ENCODE measurements at regions not wholly inside any gene's neighbourhood (a gene's known extent, or its start where the extent isn't known, plus 50 kb on each side); places are given as distances from the start of the nearest gene placed in this dataset.
"Not testable (repeated sequence)": the region's sequence is repeated elsewhere in the genome, so short reads cannot be mapped to it uniquely, and the experiment has no call there.

DNA sequence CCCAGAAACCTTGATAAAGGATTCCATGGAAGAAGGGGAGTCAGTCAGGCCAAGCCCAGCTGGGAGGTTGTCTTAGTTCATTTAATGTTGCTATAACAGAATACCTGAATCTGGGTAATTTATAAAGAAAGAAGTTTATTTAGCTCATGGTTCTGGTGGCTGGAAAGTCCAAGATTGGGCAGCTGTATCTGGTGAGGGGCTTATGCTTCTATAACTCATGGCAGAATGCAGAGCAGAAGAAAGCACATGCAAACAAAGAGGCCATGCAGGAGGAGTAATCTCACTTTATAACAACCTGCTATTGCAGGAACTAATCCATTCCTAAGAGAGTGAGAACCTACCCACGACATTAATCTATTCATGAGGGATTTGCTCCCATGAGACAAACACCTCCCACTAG, 54.2 kb upstream of the ANKRD1 start:
- no peak for DNase-seq

- no peak for DNase-seq
Measured at GRCh38 chr10:90977162-90977854, 56.4 kb upstream of the ANKRD1 start.

GRCh38 chr10:90977855-90978486, 57.1 kb upstream of the ANKRD1 start:
- no peak for DNase-seq

DNA sequence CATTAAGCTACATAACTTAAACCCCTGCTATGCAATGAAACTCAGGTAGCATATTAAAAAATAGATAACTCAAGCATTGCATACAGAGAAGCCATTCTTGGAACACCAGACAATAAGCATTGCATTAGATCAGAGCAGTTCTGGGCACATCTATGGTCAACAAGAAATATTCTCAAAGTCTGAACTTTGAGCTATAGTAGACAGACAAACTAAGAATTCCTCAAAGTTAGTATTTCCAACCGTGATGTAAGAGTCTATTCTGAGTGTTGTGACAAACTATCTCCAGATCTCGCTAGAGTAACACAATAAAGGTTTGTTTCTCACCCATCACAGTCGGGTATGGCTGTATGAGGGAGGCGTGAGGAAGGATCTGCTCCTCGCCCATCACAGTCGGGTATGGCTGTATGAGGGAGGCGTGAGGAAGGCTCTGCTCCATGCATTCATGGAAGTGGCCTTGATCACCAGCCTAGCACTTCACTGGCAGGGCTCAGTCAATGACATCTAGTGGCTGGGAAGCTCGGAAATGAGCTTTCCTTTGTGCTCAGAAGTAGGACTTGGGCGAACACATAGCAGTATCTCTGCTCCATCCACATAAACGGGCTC, 61.6 kb upstream of the ANKRD1 start:
- no peak for DNase-seq

DNA sequence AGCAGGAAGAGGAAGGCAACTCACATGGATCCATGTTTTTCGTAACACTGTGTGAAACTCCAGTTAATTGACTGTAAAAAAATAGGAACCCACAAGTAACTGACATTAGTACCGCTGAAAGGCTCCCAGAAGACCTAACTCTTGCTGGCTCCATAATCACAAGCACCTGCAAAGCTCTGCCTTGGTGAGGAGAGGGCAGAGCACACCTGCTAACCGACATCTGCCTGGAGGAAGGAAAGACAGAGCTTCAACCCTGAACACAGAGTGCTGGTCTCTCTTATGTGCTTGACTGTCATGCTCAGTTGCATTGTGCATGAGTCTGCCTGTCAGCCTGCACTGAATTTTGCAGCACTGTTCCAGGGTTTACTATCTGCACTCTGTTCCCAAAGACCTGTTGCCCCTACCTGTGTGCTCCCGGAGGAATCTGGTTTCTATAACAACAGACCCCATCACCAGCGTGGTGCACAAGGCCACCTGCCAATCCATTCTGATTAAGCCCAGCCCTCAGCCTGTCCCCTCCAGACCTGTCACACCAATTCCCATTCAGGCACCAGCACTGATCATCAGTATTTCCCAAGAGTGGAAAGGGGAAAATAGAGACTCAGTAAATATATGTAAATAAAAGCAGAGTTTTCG, 63.1 kb upstream of the ANKRD1 start:
- DNase-seq, result no peak

DNA sequence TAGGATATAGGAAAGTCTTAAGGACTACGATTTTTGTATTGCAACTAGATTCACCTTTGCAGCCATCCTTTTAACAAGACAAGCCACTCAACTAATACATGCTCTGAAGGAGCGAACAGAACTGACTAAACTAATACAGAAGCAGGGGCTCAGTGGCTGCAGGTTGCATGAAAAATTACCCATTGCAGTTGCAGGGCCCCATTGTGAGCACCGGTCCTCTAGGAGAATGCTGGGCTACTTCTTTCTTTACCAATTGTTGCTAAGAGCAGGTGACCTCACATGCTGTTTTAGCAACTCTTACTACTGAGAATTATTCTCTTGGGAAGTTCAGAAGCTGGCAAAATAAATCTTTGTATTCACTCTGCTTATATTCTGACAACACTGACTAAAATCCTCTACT, 64.0 kb upstream of the ANKRD1 start:
- DNase-seq, result no peak

GRCh38 chr10:90985321-90985933, 64.5 kb upstream of the ANKRD1 start:
- DNase-seq, result no peak

DNA sequence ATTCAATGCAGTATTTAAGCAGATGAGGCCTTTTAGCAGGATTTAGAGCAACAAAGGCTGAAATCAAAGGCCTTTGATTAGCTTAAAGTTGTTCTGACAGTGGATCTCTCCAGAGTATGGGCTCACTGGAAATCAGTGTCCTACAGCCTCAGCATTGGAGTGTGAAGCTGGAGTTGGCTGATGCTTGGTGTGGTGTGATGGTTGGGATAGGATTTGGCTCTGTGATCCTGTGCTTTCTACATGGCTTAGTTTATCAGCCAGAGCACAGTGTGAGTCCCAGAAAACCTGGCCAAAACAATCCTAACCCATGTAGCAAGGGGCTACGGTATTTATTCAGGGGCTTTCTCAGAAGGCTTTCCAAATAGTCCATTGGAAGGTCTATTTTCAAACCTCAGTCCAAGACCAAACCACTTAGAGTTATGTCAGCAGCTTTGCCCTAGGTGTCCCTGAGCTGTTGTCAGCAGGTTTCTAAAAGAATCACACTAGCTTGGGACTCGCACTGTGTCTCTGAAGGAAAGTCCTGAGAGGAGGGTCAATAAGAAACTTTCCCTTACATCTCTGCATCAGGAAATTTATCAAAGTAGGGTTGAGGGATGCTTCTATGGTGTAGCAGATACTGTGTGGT, 65.4 kb upstream of the ANKRD1 start:
- no peak for DNase-seq

DNA sequence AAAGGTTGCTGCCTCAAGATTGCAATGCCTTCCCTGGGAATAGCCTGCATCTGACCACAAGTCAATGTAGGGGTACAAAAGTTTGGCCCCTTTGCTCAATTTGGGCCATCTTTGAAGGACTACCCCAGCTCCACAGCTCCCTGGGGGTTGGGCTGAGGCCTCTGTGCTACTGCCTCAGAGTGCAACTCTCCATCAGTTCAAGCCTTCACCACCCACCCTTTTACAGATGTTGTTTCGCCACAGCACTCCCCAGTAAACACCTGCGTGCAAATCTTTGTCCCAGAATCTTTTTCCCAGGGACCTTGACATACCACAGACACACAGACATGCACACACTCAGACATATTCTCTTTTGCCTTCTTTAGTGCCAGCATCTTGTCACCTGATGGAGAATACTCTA, 66.0 kb upstream of the ANKRD1 start:
- no peak for DNase-seq

DNA sequence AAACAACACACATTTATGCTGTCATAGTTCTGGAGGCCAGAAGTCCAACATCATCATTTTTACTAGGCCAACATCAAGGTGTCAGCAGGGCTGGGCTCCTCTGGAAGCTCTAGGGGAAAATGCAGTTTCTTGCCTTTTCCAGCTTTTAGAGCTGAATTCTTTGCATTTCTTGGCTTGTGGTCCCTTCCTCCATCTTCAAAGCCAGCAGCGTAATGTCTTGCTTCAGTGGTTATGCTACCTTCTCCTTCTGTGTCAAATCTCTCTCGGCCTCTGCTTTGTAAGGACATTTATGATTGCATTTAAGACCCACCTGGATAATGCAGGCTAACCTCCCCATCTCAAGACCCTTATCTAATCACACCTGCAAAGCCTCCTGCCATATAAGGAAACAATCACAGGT, 66.5 kb upstream of the ANKRD1 start:
- no peak for DNase-seq

DNA sequence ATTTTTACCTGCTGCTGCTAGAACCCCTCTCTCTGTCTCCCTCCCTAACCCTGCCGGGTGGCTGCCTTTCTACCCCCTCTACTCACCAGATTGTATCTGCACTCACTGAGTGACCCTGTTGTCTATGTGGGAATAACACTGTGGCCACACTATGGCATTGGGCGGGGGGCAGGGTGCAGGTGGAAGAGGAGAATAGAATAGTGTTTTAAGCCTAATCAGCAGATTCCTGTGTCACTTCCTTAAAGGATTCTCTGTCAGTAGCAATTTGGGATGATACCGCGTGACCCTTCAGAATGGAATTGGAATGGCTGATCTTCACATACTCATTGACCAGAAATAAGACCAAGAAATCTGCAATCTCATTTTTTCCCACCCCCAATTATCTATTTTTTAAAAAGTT, 67.1 kb upstream of the ANKRD1 start:
- DNase-seq, result no peak

DNA sequence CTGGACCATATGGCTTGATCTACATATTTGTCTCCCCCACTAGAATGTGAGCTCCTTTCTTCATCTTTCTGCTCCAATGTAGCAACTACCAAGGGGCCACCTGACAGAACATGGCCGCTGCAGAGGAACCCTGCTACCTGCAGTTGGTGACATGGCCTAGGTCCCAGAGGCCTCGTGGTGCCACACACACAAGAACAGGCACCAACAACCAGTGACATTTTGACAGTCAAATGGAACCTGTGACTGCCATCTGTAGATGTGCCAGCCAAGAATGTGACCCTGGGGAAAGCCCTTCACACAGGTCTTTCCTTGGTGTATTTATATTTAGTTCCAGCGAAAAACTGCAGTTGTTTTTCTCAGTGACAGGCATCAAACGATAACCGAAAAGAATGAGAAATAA, 67.9 kb upstream of the ANKRD1 start:
- DNase-seq, result no peak

GRCh38 chr10:90989378-90989777, 68.5 kb upstream of the ANKRD1 start:
- DNase-seq, result no peak

DNA sequence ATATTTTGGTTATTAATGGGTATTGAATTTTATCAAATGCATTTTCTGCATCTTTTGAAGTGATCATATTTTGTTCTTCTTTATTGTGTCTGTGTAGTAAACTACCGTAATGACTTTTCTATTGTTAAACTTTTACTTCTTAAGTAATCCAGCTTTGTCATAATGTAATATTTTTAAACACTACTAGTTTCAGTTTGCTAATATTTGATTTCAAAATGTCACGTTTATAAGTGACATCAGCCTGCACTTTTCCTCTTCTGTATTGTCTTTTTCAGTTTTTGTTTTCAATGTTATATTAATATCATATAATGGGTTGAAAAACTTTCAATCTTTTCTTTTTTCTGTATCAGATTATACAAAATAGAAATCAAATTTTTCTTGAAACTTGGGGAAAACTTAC, 71.6 kb upstream of the ANKRD1 start:
- no peak for DNase-seq

- DNase-seq, result no peak
Measured at GRCh38 chr10:90993340-90993739, 72.5 kb upstream of the ANKRD1 start.

- DNase-seq, result no peak
Measured at GRCh38 chr10:90997670-90998069, 76.8 kb upstream of the ANKRD1 start.

GRCh38 chr10:90998733-90999511, 78.0 kb upstream of the ANKRD1 start:
- no peak for DNase-seq

DNA sequence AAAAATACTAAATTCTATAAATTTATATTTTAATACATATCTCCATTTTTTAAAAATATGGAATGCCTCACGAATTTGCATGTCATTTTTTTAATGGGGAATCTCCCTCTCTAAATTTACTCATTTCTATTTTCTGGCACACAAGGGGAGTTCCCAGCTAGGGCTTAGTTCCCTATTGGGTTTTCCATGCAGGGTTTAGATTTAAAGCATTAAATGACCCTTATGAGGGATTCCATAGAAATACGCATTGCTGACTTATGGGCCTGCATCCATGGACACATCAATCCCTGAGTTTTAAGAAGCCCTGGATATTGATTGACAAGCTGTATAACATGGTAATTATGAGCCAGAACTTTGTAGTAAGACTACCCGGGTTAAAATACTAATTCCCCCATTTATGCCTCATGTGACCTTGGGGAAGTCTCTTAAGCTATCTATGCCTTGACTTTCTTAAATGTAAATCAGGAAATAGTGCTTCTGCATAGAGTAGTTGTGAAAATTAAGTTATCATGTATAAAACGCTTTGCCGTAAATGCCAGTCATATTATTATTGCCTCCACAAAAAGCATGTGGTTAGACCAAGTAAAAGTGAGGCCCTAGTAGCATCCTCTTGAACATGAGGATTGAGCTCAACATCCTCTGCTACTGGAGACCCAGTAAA, 78.8 kb upstream of the ANKRD1 start:
- no peak for DNase-seq

DNA sequence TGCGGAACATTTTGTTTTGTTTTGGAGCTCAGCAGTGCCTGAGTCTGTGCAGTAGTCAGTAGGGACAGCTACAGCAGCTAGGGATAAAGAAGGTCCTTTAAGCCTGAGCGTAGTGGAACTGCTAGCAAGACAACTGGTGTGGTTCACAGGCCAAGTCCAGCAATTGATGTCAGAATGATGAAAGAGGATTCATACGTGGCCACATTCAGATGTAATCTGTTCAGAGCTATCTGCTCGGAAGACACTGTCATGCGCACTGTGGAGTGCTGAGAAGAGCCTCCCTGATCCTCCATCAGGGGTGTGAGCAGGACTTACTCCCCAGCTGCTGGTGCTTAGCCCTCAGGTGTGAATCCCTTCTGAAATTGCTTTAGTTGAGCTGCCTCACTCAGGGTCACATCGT, 79.6 kb upstream of the ANKRD1 start:
- DNase-seq, result no peak

- no peak for DNase-seq
Measured at GRCh38 chr10:91000985-91001384, 80.1 kb upstream of the ANKRD1 start.

- DNase-seq, result no peak
Measured at GRCh38 chr10:91002656-91003055, 81.8 kb upstream of the ANKRD1 start.

- DNase-seq, result not testable (repeated sequence)
Measured at GRCh38 chr10:91003379-91003778, 82.5 kb upstream of the ANKRD1 start.

All from activated CD4-positive, alpha-beta T cell treated with anti-CD3 and anti-CD28 coated beads, Interleukin-2, amount 50 U/mL, for 1 hour (primary cell).